GM21515 (cell line): ENCODE measurements at regions not wholly inside any gene's neighbourhood (a gene's known extent, or its start where the extent isn't known, plus 50 kb on each side); places are given as distances from the start of the nearest gene placed in this dataset.
"Not testable (repeated sequence)": the region's sequence is repeated elsewhere in the genome, so short reads cannot be mapped to it uniquely, and the experiment has no call there.

Experiments used
- ATAC-seq: cut with Tn5 transposase; IDR thresholded peaks from one replicate; pipeline ENCODE4 v1.9.1; 2021; ENCODE audit not compliant: unreplicated experiment

GRCh38 chr17:45585794-45586650 lies 95.5 kb upstream of the PLEKHM1 start:
- ATAC-seq = not testable (repeated sequence)

- not testable (repeated sequence) for ATAC-seq
These were observed 96.1 kb upstream of the PLEKHM1 start for GRCh38 chr17:45586651-45586934.

GRCh38 chr17:45592433-45592923 lies 102.0 kb upstream of the PLEKHM1 start:
- ATAC-seq = not testable (repeated sequence)

- not testable (repeated sequence) for ATAC-seq
These were observed 105.8 kb upstream of the PLEKHM1 start for GRCh38 chr17:45596347-45596746.

- ATAC-seq = not testable (repeated sequence)
These were observed 109.8 kb upstream of the PLEKHM1 start for GRCh38 chr17:45600052-45601012.

GRCh38 chr17:45601013-45601412 lies 110.5 kb upstream of the PLEKHM1 start:
- ATAC-seq = not testable (repeated sequence)

GRCh38 chr17:45601605-45602539 lies 111.4 kb upstream of the PLEKHM1 start:
- ATAC-seq = not testable (repeated sequence)

- not testable (repeated sequence) for ATAC-seq
These were observed 115.2 kb upstream of the PLEKHM1 start for GRCh38 chr17:45605751-45606150.

GRCh38 chr17:45619984-45620405 lies 129.5 kb upstream of the PLEKHM1 start:
- peak; percentile 99 for ATAC-seq

GRCh38 chr17:45620468-45620867 lies 129.9 kb upstream of the PLEKHM1 start:
- peak; percentile 38 for ATAC-seq

- not testable (repeated sequence) for ATAC-seq
These were observed 130.6 kb upstream of the PLEKHM1 start for GRCh38 chr17:45621087-45621486.

GRCh38 chr17:45622295-45622694 lies 131.8 kb upstream of the PLEKHM1 start:
- ATAC-seq = not testable (repeated sequence)

- ATAC-seq = no peak
These were observed 137.5 kb upstream of the PLEKHM1 start for GRCh38 chr17:45628019-45628418.

GRCh38 chr17:45631941-45632340 lies 141.4 kb upstream of the PLEKHM1 start:
- ATAC-seq = no peak

- ATAC-seq = no peak
These were observed 144.7 kb upstream of the CRHR1 start for GRCh38 chr17:45639297-45639849.

- no peak for ATAC-seq
These were observed 143.8 kb upstream of the CRHR1 start for GRCh38 chr17:45640141-45640850.

GRCh38 chr17:45641541-45641940 lies 142.6 kb upstream of the CRHR1 start:
- no peak for ATAC-seq

- no peak for ATAC-seq
These were observed 140.5 kb upstream of the CRHR1 start for GRCh38 chr17:45643591-45643990.

- ATAC-seq = not testable (repeated sequence)
These were observed 139.5 kb upstream of the CRHR1 start for GRCh38 chr17:45644637-45645036.
